GM18508 (cell line): ENCODE measurements at regions not wholly inside any gene's neighbourhood (a gene's known extent, or its start where the extent isn't known, plus 50 kb on each side); places are given as distances from the start of the nearest gene placed in this dataset.

ENCODE experiments used
- ATAC-seq: cut with Tn5 transposase; IDR thresholded peaks from one replicate; pipeline ENCODE4 v1.9.1; 2021; ENCODE audit warnings: moderate number of reproducible peaks; ENCODE audit not compliant: insufficient read depth, unreplicated experiment

DNA sequence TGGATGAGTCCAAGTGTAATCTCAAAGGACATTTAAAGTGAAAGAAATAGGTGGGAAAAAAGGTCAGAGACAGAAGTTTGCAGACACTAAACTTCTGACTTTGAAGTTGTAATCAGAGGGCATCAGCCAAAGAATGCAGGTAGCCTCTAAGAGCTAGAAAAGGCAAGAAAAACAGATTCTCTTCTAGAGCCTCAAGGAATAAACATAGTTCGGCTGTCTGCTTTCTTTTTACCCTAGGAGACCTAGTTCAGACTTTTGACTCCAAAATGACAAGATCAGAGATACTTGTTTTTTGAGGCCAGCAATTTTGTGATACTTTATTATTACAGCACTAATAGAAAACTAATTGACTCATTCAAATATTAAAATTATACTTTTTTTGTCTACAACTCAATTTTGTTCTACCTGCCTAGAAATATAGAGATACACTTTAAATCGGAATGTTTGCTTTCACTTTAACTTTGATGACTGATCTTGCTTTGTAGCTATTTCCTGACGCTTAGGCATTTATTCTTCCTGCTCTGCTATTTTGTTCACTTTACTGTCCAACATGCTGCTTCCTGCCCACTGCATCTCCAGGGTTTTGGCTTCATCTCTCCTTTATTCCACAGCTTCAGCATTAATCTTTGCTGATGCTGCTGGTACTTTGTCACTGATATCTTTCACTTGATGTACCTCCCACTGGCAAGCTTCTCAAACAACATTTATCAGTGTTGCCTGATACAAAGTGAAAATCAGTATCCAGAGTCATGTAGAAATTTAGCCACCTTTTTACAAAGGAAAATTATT lies 272.5 kb downstream of the DSEL start:
- ATAC-seq, result no peak

DNA sequence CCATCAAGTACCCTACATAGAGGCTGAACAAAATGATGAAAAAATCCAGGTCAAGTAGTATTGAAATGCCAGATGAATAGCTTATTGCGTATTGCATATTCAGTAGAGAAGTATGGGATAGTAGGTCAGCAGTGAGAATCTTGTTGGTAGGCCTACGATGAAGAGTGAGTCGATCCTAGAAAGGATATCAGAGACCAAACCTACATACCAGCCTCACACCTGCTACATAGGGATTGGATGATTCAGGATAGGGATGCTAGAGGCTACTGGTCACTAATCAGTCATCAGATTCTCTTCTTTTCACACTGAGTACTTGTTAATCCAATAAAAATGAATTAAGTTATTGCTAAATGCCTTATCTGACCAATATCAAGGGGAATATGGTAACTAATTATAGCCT lies 274.5 kb downstream of the DSEL start:
- ATAC-seq, result no peak

DNA sequence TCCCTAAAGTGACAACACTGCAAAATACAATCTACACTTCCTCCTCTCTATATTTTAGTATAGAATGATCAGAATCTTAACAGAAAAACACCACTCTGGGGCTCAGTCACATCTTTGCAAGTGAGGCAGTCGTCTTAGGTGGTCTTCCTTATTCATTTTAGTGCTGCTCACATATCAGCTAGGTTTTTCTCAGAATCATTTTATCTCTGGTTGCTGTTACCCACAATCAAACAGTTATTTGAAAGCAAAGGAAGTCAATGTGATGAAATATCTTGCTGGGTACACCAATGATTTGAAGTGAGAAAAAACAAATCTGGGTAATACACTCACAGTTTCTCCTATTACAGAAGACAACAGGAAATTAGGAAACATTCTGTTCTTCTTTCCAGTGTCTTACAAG lies 275.2 kb downstream of the DSEL start:
- ATAC-seq, result no peak

GRCh38 chr18:67239826-67240225 lies 276.7 kb downstream of the DSEL start:
- no peak for ATAC-seq

- ATAC-seq, result no peak
These were observed 283.5 kb downstream of the DSEL start for GRCh38 chr18:67232991-67233390.

DNA sequence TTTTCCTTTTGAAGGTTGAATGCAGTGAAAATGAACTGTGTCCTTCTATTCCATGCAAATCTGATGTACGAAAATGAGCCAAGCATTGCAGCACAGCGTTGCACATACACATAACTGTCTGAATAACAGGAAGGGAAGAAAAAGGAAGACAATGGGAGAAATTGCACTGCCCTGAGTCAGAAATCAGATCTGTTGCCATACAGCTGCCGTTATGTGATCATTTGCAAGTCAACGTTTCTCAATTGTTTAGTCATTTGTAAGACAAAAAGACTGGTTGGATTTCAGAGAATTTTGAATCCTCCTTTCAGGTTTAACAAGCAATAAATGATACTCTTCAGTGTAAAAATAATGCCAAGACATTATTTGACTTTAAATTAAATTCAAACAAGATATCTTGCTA lies 284.1 kb downstream of the DSEL start:
- no peak for ATAC-seq

- no peak for ATAC-seq
These were observed 293.6 kb downstream of the DSEL start for GRCh38 chr18:67222887-67223286.

DNA sequence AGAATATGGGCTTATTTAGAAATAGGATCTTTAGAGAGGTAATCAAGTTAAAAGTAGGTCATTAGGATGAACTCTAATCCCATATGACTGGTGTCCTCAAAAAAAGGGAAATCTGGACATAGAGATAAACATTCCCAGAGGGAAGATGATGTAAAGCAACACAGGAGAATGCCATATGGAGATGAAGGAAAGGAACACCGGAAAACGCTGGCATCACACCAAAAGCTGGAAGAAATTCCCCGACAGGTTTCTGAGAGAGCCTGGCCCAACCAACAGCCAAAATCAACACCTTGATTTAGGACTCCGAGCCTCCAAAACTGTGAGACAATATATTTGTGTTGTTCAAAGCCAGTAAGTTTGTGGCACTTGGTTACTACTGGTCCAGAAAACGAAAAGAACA lies 296.7 kb downstream of the DSEL start:
- ATAC-seq, result no peak

GRCh38 chr18:67218556-67218955 lies 298.0 kb downstream of the DSEL start:
- no peak for ATAC-seq

- ATAC-seq, result peak; percentile 73
These were observed 298.9 kb downstream of the DSEL start for GRCh38 chr18:67217551-67218166.

DNA sequence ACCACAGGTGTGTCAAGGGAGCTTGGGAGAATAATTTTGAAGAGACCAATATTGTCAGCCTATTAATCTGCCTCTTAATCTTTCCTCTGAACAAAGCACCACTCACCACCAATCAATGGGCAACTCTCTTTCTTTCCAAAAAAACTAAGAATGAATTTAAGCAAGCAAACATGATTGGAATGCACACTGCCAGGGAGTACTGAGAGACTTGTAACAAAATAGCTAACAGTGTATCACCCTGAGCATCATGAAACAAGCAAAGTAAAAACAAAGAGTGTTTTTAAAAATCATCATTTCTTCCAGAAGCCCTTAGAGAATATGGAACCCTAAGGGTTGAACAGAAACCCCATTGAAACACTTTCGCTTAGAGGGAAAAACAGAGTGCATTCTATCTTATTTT lies 299.7 kb downstream of the DSEL start:
- ATAC-seq, result no peak

- no peak for ATAC-seq
These were observed 300.8 kb downstream of the DSEL start for GRCh38 chr18:67215686-67216085.

DNA sequence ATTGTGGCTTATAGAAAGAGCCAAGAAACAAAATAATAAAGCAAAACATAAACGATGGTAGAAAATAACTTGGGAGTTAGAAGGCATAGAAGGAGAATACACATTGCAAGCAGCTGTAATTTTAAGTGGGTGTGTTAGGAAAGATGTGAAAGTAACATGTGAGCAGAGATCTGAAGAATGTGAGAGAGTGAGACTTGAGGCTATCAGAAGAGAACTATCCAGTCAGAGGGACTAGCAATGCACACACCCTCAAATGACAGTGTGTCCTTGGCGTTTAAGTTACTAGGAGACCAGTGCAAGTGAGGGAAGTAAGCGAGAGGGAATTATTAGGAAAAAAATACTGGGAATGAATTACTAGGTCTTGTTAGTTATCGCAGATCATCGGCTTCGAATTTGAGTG lies 304.9 kb downstream of the DSEL start:
- ATAC-seq, result no peak

GRCh38 chr18:67200665-67201064 lies 315.9 kb downstream of the DSEL start:
- no peak for ATAC-seq

GRCh38 chr18:67199993-67200617 lies 316.4 kb downstream of the DSEL start:
- ATAC-seq, result peak; percentile 87

GRCh38 chr18:67194886-67195285 lies 321.6 kb downstream of the DSEL start:
- no peak for ATAC-seq

DNA sequence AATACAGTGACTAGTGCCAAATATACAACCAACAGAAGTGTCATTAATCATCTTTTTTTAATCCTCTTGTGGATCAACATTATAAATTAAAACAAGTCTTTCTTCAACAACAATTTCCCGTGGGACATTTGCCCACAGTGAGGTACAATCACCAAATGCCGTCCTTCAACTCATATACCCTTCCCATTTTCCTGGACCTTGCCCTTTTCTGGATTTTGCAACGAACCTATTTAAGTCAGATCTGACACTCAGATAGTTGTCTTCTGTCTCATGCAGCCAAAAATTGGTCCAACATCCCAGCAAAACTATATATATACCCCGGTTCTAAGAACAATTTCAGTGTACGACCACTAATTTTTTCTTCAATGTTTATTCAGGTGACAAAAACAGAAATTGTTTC lies 324.0 kb downstream of the DSEL start:
- ATAC-seq, result no peak

GRCh38 chr18:67183398-67183797 lies 333.1 kb downstream of the DSEL start:
- no peak for ATAC-seq

- ATAC-seq, result no peak
These were observed 336.8 kb downstream of the DSEL start for GRCh38 chr18:67179726-67180125.

DNA sequence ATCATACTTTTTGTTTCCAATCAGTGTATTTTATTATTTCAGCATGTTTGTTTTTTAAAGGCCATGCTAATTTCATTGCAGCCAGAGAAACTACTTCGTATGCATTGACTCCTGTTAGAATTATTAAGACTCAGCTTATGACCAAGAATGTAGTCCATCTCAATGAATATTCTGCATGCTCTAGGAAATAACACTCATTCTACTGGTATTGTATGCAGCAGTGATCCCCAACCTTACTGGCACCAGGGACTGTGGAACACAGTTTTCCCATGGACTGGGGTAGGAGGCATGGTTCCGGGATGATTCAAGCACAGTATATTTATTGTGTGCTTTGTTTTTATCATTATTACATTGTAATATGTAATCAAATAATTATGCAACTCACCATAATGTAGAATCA lies 356.9 kb downstream of the DSEL start:
- ATAC-seq, result no peak

DNA sequence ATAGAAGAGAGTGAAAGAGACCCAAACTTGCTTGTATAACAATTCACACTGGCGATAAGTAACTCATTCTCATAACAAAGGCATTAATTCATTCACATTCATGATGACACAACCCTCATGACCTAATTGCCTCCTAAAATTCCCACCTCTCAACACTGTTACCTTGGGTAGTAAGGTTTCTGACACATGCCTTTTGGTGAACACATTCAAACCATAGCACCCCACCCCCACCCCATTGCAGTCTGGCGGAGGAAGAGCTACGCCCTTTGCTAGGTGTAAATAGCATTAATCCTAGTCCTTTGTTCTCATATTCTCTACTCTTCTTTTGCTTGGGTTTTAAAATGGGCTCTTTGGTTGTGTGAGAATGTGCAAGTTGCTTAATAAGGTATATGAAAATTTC lies 361.5 kb downstream of the DSEL start:
- no peak for ATAC-seq

- no peak for ATAC-seq
These were observed 365.2 kb downstream of the DSEL start for GRCh38 chr18:67151366-67151765.
